Activated naive CD8-positive, alpha-beta T cell treated with anti-CD3 and anti-CD28 coated beads, Interleukin-2, amount 10 ng/mL, durations not matched to agents 7 days and 5 days (primary cell): ENCODE measurements at regions not wholly inside any gene's neighbourhood (a gene's known extent, or its start where the extent isn't known, plus 50 kb on each side); places are given as distances from the start of the nearest gene placed in this dataset.
"Not testable (repeated sequence)": the region's sequence is repeated elsewhere in the genome, so short reads cannot be mapped to it uniquely, and the experiment has no call there.

Experiments used
- ATAC-seq: fragments of 150-1000 bp; cut with Tn5 transposase; one replicate; pipeline ENCODE4 v1.10.0; 2021; ENCODE audit warnings: low read depth, moderate library complexity
- POLR2A ChIA-PET: fragments of 350-600 bp; sonication (Branson Sonifier 250); formaldehyde crosslinking; loops from one replicate; lab custom pipeline; 2021; ENCODE audit warnings: antibody characterized with exemption; lab: Charles Lee
- DNase-seq: peaks from one replicate; pipeline ENCODE4 v3.0.0; 2021
- H3K27ac Mint-ChIP-seq: one replicate; pipeline ENCODE4 v1.8.0; 2022; ENCODE audit warnings: mild to moderate bottlenecking, mixed read lengths
- H3K27me3 Mint-ChIP-seq: one replicate; pipeline ENCODE4 v1.8.0; 2022; ENCODE audit warnings: mild to moderate bottlenecking, moderate library complexity, mixed read lengths
- H3K36me3 Mint-ChIP-seq: one replicate; pipeline ENCODE4 v1.8.0; 2021; ENCODE audit warnings: mild to moderate bottlenecking, mixed read lengths
- H3K4me1 Mint-ChIP-seq: one replicate; pipeline ENCODE4 v1.8.0; 2021; ENCODE audit warnings: mixed read lengths
- H3K4me3 Mint-ChIP-seq: one replicate; pipeline ENCODE4 v1.8.0; 2022; ENCODE audit warnings: mild to moderate bottlenecking, moderate library complexity, mixed read lengths
- H3K9me3 Mint-ChIP-seq: one replicate; pipeline ENCODE4 v1.8.0; 2021; ENCODE audit warnings: mixed read lengths

DNA sequence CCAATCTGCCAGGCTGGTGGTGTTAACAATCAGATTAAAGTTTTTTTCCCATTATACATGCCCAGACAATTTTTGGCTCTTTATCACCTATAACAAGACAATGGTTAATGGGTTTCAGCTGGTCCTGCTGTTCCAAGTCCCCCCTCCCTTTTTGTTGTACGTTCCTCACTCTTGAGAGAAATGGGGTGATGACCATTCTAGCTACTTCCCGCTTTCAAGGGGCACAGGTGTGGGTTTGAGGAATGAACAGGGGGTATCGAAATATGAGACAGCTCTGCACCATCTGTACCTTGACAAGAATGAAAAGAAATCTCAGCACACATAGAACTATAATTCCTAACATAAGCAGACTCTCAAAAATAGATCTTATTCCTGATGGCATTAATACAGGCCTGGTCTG is 326.8 kb downstream of the PTPRU start:
- ATAC-seq (no peak), DNase-seq (no peak)
- H3K9me3 Mint-ChIP-seq = peaks cover 24% of the 10 kb centered on the region
- no peaks in the 10 kb centered on the region for H3K36me3 Mint-ChIP-seq
- no peak overlapping the region for H3K4me3 Mint-ChIP-seq
- no peak overlapping the region for H3K27ac Mint-ChIP-seq
- H3K27me3 Mint-ChIP-seq = no peaks in the 10 kb centered on the region
- POLR2A ChIA-PET = no interaction called here
- H3K4me1 Mint-ChIP-seq = no peaks in the 10 kb centered on the region

DNA sequence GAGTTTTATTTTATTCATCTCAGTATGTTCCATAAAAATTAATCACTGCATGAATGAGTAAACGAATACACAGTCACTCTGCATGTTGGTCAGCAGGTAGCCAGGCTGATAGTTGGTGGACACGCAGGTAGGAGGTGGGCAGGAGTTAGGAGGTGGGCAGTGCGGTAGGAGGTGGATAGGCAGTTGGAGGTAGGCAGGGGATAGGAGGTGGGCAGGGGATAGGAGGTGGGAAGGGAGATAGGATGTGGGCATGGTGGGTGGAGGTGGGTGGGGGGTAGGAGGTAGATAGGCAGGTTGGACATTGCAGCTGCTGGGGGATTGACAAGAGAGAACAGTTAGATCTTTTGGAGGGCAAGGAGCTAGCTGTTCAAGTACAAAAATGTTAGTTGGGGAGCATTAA is 322.7 kb downstream of the PTPRU start:
- POLR2A ChIA-PET = no interaction called here
- Mint-ChIP-seq H3K36me3 (no peaks in the 10 kb centered on the region), H3K4me1 (no peaks in the 10 kb centered on the region), H3K27me3 (no peaks in the 10 kb centered on the region), H3K27ac (no peak overlapping the region), H3K9me3 (peaks cover 10% of the 10 kb centered on the region), H3K4me3 (no peak overlapping the region)
- ATAC-seq (no peak), DNase-seq (no peak)

DNA sequence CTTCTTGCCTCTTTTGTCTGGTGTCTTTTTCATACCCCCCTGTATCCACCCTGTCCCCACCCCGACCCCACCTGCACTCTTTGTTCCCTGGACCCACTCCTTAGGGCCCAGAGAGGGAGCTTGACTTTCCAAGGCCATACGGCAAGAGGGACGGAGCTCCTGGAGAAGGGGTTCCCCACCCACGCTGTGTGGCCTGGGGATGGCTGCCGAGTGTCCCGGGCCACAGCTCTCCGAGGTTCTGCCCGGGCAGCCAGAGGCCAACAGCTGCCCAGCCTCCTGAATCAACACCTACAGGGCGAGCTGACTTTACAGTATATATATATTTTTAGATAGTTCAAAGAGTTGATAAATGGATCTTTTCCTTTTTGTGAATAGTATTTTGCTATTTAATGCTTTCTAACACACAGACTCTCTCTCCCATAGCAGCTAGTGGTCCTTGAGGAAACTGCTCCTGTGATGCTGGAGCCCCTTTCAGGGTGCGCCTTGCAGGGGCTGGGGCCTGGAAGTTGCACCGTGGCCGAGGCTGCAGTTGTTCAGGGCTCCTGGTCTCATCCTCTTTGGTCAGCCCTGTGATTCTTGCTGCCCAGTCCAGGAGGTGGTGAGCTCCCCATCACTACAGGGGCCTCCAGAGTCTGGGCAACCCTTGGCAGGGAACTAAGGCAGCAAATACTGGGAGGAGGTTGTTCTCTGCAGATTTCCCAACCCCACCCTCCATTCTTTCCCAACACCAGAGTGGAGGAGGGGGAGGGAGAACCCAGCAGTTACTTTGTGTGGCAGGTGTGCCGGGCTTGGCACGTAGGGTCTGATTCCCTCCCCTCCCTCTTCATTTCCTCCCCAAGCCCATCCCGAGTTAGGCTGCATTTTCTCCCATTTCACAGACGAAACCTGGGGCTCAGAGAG is 321.6 kb downstream of the PTPRU start:
- H3K4me1 Mint-ChIP-seq = no peaks in the 10 kb centered on the region
- H3K4me3 Mint-ChIP-seq = no peak overlapping the region
- DNase-seq = no peak
- H3K27ac Mint-ChIP-seq = no peak overlapping the region
- peaks cover 3% of the 10 kb centered on the region for H3K9me3 Mint-ChIP-seq
- POLR2A ChIA-PET = no interaction called here
- H3K36me3 Mint-ChIP-seq = no peaks in the 10 kb centered on the region
- ATAC-seq = no peak
- H3K27me3 Mint-ChIP-seq = no peaks in the 10 kb centered on the region

- H3K27ac Mint-ChIP-seq = no peak overlapping the region
- no peaks in the 10 kb centered on the region for H3K36me3 Mint-ChIP-seq
- H3K9me3 Mint-ChIP-seq = no peaks in the 10 kb centered on the region
- no peaks in the 10 kb centered on the region for H3K4me1 Mint-ChIP-seq
- no peak for ATAC-seq
- POLR2A ChIA-PET = no interaction called here
- H3K4me3 Mint-ChIP-seq = no peak overlapping the region
- H3K27me3 Mint-ChIP-seq = no peaks in the 10 kb centered on the region
- DNase-seq = no peak
These were observed 320.7 kb downstream of the PTPRU start for GRCh38 chr1:29557066-29557465.

GRCh38 chr1:29556657-29557056 is 320.3 kb downstream of the PTPRU start:
- DNase-seq = no peak
- ATAC-seq = no peak
- Mint-ChIP-seq H3K4me3 (no peak overlapping the region), H3K4me1 (no peaks in the 10 kb centered on the region), H3K9me3 (no peaks in the 10 kb centered on the region), H3K27ac (no peak overlapping the region), H3K27me3 (no peaks in the 10 kb centered on the region), H3K36me3 (no peaks in the 10 kb centered on the region)
- POLR2A ChIA-PET = no interaction called here

DNA sequence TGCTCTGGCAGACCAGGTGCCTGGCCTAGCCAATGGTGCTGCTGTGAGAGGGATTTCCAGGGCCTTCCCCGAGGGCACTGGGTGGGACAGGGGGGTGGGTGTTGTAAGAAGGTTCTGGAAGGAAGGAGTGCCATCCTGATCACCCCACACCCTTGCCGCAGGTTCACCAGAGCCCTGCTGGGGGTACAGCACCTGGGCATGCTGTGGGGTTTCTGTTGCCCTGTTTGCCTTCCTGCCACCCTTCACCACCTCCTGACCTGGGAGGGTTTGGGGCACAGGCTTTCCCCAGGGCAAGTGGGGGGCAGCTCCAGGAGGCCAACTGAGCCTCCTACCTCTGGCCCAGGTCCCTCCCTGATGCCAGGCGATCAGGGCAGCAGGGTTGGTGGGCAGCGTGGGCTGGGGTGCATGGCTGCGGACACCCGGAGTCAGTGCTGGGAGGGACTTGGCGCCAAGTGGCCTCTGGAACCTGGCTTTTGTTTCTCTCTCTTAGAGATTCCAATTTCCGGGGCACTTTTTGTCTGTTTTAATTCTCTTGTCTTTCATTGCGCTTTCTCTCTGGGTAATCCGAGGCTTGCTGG is 318.8 kb downstream of the PTPRU start:
- POLR2A ChIA-PET = no interaction called here
- no peaks in the 10 kb centered on the region for H3K36me3 Mint-ChIP-seq
- H3K4me1 Mint-ChIP-seq = no peaks in the 10 kb centered on the region
- ATAC-seq (no peak), DNase-seq (no peak)
- no peak overlapping the region for H3K27ac Mint-ChIP-seq
- no peak overlapping the region for H3K4me3 Mint-ChIP-seq
- H3K9me3 Mint-ChIP-seq = no peaks in the 10 kb centered on the region
- H3K27me3 Mint-ChIP-seq = no peaks in the 10 kb centered on the region

DNA sequence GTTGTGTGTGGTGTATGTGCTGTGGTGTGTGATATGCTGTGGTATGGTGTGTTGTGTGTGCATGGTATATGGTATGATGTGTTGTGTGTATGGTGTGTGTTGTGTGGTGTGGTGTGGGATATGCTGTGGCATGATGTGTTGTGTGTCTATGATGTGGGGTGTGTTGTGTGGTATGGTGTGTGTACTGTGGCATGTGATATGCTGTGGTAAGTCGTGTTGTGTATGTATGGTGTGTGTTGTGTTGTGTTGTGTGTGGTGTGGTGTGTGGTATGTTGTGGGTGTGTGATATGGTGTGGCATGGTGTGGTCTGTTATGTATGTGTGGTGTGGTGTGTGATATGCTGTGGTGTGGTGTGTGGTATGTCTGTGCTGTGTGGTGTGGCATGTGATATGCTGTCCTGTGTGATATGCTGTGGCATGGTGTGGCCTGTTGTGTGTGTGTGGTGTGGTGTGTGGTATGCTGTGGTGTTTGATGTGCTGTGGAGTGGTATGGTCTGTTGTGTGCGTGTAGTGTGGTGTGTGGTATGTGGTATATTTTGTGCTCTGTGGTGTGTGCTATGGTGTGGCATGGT is 318.0 kb downstream of the PTPRU start:
- Mint-ChIP-seq H3K4me1 (no peaks in the 10 kb centered on the region), H3K9me3 (no peaks in the 10 kb centered on the region), H3K27ac (no peak overlapping the region), H3K4me3 (no peak overlapping the region), H3K36me3 (no peaks in the 10 kb centered on the region), H3K27me3 (no peaks in the 10 kb centered on the region)
- POLR2A ChIA-PET = no interaction called here
- no peak for ATAC-seq
- no peak for DNase-seq

DNA sequence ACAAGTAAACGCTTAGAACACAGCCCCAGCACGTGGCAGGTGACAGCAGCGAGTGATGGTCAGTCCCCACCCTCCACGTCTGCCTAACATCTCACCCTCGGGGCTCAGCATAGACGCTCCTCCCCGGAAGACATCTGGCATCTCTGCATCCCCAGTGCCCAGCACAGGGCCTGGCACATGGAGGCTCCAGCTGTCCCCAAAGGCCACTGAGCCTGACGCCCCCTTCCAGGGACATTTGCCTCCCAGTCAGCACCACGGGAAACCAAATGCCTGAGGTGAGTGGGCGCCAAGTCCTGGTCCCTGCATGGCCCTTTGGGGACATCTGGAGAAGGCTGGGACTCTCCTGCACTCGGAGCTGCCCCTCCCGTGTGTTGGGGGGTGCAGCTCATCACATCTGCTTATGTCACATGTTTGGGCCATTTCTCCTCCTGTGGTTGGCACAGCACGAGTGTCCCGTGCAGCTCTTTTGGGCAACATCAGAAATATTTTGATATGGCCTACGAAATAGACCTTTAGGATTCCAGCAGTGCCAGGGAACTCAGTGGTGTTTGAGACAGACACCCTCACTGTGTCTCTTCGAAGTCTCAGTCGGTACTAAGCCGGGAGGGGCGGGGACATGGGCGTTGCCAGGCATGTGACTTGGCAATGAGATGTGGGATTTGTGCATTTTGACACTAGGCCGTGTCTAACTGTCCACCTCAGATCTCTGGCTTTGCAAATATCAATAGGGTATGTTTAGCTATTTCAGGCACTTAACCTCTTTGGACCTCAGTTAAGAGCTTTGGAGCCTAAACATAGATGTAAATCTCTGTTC is 315.0 kb downstream of the PTPRU start:
- no peak overlapping the region for H3K4me3 Mint-ChIP-seq
- no peaks in the 10 kb centered on the region for H3K36me3 Mint-ChIP-seq
- no peaks in the 10 kb centered on the region for H3K27me3 Mint-ChIP-seq
- no peak overlapping the region for H3K27ac Mint-ChIP-seq
- POLR2A ChIA-PET = no interaction called here
- no peaks in the 10 kb centered on the region for H3K9me3 Mint-ChIP-seq
- no peak for ATAC-seq
- H3K4me1 Mint-ChIP-seq = no peaks in the 10 kb centered on the region
- no peak for DNase-seq

DNA sequence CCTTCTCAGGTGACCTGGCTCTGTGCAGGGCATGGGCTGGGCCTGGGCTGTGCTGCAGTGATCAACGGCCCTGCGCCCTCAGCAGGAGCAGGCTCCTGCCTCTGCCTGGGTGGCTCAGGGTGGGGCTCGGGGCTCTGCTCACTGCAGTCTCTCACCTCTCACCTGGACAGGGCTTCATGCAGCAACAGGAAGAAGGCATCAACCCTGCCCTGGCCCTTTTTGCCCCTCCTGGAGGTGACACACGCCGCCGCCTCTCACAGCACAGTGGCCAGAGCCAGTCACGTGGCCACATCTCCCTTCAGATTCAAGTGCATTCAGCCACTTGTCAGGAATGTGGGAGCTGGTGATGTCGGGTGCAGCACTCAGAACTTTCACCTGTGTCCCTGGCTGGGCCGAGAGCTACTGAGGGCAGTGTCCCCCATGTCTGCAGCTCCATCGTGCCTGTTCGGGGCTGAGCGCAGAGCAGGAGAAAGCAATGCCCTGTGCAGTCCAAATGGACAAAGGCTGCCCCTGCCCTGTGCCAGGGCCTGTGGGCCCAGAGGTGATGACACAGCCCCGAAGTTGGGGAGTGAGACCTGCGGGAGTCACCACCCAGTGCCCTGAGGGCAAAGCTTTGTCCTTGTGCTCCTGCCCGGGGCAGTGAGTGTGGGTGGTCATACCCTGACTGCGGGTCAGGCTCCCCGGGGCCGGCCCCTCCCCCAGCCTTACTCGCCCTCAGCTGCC is 314.0 kb downstream of the PTPRU start:
- ATAC-seq = no peak
- DNase-seq = no peak
- H3K27me3 Mint-ChIP-seq = no peaks in the 10 kb centered on the region
- no peak overlapping the region for H3K4me3 Mint-ChIP-seq
- H3K9me3 Mint-ChIP-seq = no peaks in the 10 kb centered on the region
- H3K27ac Mint-ChIP-seq = no peak overlapping the region
- POLR2A ChIA-PET = no interaction called here
- H3K4me1 Mint-ChIP-seq = no peaks in the 10 kb centered on the region
- no peaks in the 10 kb centered on the region for H3K36me3 Mint-ChIP-seq

DNA sequence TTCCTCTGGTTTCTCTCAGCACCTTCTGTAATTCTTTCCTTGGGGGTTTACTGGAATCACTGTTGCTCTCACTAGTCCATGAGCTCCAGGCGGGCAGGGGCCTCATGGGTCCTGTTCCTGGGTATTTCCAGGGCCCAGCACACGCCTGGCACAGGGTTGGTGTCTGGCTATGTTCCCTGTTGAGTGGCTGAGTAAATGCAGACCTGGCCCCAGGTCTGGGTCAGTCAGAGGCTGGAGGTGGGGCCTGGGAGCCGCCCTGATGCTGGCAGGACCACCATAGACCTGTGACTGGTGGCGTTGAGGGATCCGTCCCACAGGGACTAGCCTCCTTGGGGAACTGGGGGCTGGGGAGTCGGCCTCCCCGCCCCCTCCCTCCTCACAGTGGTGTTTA is 313.4 kb downstream of the PTPRU start:
- H3K9me3 Mint-ChIP-seq, H3K27ac Mint-ChIP-seq, H3K4me1 Mint-ChIP-seq, DNase-seq, POLR2A ChIA-PET, ATAC-seq, H3K27me3 Mint-ChIP-seq, H3K4me3 Mint-ChIP-seq, H3K36me3 Mint-ChIP-seq: not testable (repeated sequence)

- no peaks in the 10 kb centered on the region for H3K27me3 Mint-ChIP-seq
- no peaks in the 10 kb centered on the region for H3K4me1 Mint-ChIP-seq
- no peak overlapping the region for H3K4me3 Mint-ChIP-seq
- ATAC-seq (no peak), DNase-seq (no peak)
- no peaks in the 10 kb centered on the region for H3K9me3 Mint-ChIP-seq
- POLR2A ChIA-PET = no interaction called here
- no peaks in the 10 kb centered on the region for H3K36me3 Mint-ChIP-seq
- no peak overlapping the region for H3K27ac Mint-ChIP-seq
These were observed 312.7 kb downstream of the PTPRU start for GRCh38 chr1:29549001-29549400.

GRCh38 chr1:29548091-29548490 is 311.8 kb downstream of the PTPRU start:
- no peak overlapping the region for H3K27ac Mint-ChIP-seq
- no peak for ATAC-seq
- H3K36me3 Mint-ChIP-seq = no peaks in the 10 kb centered on the region
- no peaks in the 10 kb centered on the region for H3K27me3 Mint-ChIP-seq
- H3K4me1 Mint-ChIP-seq = no peaks in the 10 kb centered on the region
- no peaks in the 10 kb centered on the region for H3K9me3 Mint-ChIP-seq
- H3K4me3 Mint-ChIP-seq = no peak overlapping the region
- POLR2A ChIA-PET = no interaction called here
- DNase-seq = no peak

DNA sequence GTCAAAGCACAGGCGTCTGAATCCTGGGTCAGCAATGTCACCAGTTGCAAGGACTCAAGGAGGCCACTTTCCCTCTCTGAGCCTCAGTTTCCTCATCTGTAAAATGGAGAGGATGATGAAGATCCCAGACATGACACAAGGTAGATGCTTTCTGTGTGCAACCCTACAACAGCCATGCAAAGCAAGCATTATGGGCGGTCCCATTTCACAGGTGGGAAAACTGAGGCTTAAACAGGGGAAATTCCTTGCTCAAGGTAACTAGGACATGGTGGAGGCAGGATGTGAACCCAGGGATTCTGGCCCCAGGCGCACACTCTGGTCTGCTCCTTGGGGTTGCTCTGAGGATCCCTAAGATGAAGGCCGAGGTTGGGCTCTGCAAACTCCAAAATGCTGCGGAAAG is 311.0 kb downstream of the PTPRU start:
- no peaks in the 10 kb centered on the region for H3K36me3 Mint-ChIP-seq
- POLR2A ChIA-PET = no interaction called here
- H3K4me1 Mint-ChIP-seq = no peaks in the 10 kb centered on the region
- ATAC-seq (no peak), DNase-seq (no peak)
- H3K9me3 Mint-ChIP-seq = no peaks in the 10 kb centered on the region
- no peaks in the 10 kb centered on the region for H3K27me3 Mint-ChIP-seq
- no peak overlapping the region for H3K27ac Mint-ChIP-seq
- H3K4me3 Mint-ChIP-seq = no peak overlapping the region
